H1 (cell line): ENCODE measurements at regions not wholly inside any gene's neighbourhood (a gene's known extent, or its start where the extent isn't known, plus 50 kb on each side); places are given as distances from the start of the nearest gene placed in this dataset.

Source experiments
- CTCF ChIA-PET: fragments of 300-600 bp; sonication (Branson Sonifier 250); formaldehyde crosslinking; loops from one replicate; lab custom pipeline; 2021; ENCODE audit not compliant: partially characterized antibody; lab: Charles Lee
- POLR2A ChIA-PET: fragments of 300-600 bp; sonication (Branson Sonifier 250); formaldehyde crosslinking; loops from one replicate; lab custom pipeline; 2021; ENCODE audit warnings: inconsistent platforms; ENCODE audit not compliant: partially characterized antibody; lab: Charles Lee
- DNase-seq, 2 experiments: peaks; one replicate each; pipeline versions ENCODE4 v3.0.0 to v3.0.0-alpha.2; 2010 to 2022; ENCODE audit warnings: low spot score in 2 of 2, low read depth in 1 of 2, mixed read lengths in 1 of 2
- FAIRE-seq: peaks from 2 replicates; lab custom pipeline; 2011; peaks lifted over from hg19 to GRCh38; lab: Jason Lieb, UNC
- H2AFZ ChIP-seq: 2 replicates; pipeline ENCODE4 v1.8.1; 2012; ENCODE audit warnings: low read length, inconsistent platforms
- H2AK5ac ChIP-seq: 2 replicates; pipeline ENCODE4 v1.6.1; 2013; ENCODE audit warnings: low read depth, low read length
- H2BK120ac ChIP-seq: replicated peaks from 2 replicates; pipeline ENCODE3; 2013; ENCODE audit warnings: low read depth, low read length, inconsistent platforms
- H2BK12ac ChIP-seq: 2 replicates; pipeline ENCODE4 v1.6.1; 2013; ENCODE audit warnings: low read depth, low read length
- H2BK15ac ChIP-seq: 2 replicates; pipeline ENCODE4 v1.6.1; 2013; ENCODE audit warnings: low read length
- H2BK20ac ChIP-seq: 2 replicates; pipeline ENCODE4 v1.6.1; 2013; ENCODE audit warnings: low read length
- H2BK5ac ChIP-seq: 2 replicates; pipeline ENCODE4 v1.6.1; 2013; ENCODE audit warnings: low read depth, low read length
- H3K14ac ChIP-seq: 2 replicates; pipeline ENCODE4 v1.6.1; 2013; ENCODE audit warnings: inconsistent platforms; ENCODE audit not compliant: insufficient read length
- H3K18ac ChIP-seq: 2 replicates; pipeline ENCODE4 v1.6.1; 2013; ENCODE audit warnings: low read length; ENCODE audit errors: extremely low read depth
- H3K23ac ChIP-seq: 2 replicates; pipeline ENCODE4 v1.6.1; 2013; ENCODE audit warnings: inconsistent platforms; ENCODE audit not compliant: insufficient read length
- H3K23me2 ChIP-seq: 2 replicates; pipeline ENCODE4 v1.6.1; 2013; ENCODE audit warnings: low read depth, low read length
- H3K27ac ChIP-seq: 2 replicates; pipeline ENCODE4 v1.6.1; 2011; ENCODE audit warnings: low read depth, low read length, inconsistent platforms
- H3K27me3 ChIP-seq, 4 experiments: replicated peaks in 1 of 4; 1 replicate in 1 of 4; 2 replicates in 3 of 4; pipeline versions ENCODE4 v1.6.1 to v1.8.1; 2011 to 2013; ENCODE audit warnings: low read length in 3 of 4, mild to moderate bottlenecking in 3 of 4, inconsistent platforms in 2 of 4, mixed read lengths in 2 of 4, moderate library complexity in 1 of 4; ENCODE audit not compliant: control insufficient read depth in 3 of 4, insufficient read depth in 3 of 4; ENCODE audit errors: extremely low read depth in 1 of 4
- H3K36me3 ChIP-seq, 4 experiments: 2 replicates each; pipeline versions ENCODE4 v1.6.1 to v1.8.1; 2011 to 2013; ENCODE audit warnings: mild to moderate bottlenecking in 4 of 4, low read length in 3 of 4, moderate library complexity in 2 of 4, control low read depth in 1 of 4, inconsistent platforms in 1 of 4; ENCODE audit not compliant: insufficient read depth in 4 of 4, control insufficient read depth in 2 of 4
- H3K4ac ChIP-seq: replicated peaks from 2 replicates; pipeline ENCODE3; 2013; ENCODE audit warnings: low read length, low read depth, mixed read lengths, inconsistent platforms; ENCODE audit not compliant: insufficient read length
- H3K4me1 ChIP-seq, 4 experiments: replicated peaks in 1 of 4; 1 replicate in 1 of 4; 2 replicates in 3 of 4; pipeline versions ENCODE4 v1.6.1 to v1.8.1; 2011 to 2013; ENCODE audit warnings: low read length in 3 of 4, inconsistent platforms in 2 of 4, mixed read lengths in 1 of 4; ENCODE audit not compliant: insufficient read depth in 4 of 4, control insufficient read depth in 3 of 4
- H3K4me2 ChIP-seq, 2 experiments: 2 replicates each; pipeline versions ENCODE4 v1.6.1 to v1.8.1; 2011 to 2013; ENCODE audit warnings: low read depth in 2 of 2, low read length in 2 of 2, control low read depth in 1 of 2, inconsistent platforms in 1 of 2, mild to moderate bottlenecking in 1 of 2; ENCODE audit not compliant: insufficient read depth in 1 of 2
- H3K4me3 ChIP-seq, 4 experiments: fragments of 200-600, 300-600 bp in 1 of 4; sonication (generic), shearing (Covaris generic), sonication (Bioruptor Twin) in 1 of 4; 2 replicates each; pipeline versions ENCODE4 v1.5.1 to v1.8.1; 2011 to 2016; ENCODE audit warnings: low read length in 4 of 4, low read depth in 3 of 4, control low read depth in 2 of 4, inconsistent platforms in 2 of 4, mild to moderate bottlenecking in 2 of 4, mixed read lengths in 1 of 4, moderate library complexity in 1 of 4; ENCODE audit not compliant: insufficient read depth in 2 of 4; ENCODE audit errors: extremely low read depth in 1 of 4
- H3K56ac ChIP-seq: replicated peaks from 2 replicates; pipeline ENCODE3; 2013; ENCODE audit warnings: low read depth, mild to moderate bottlenecking, mixed read lengths, low read length, inconsistent platforms; ENCODE audit not compliant: insufficient read length
- H3K79me1 ChIP-seq: 2 replicates; pipeline ENCODE4 v1.6.1; 2013; ENCODE audit warnings: low read depth, low read length, control low read depth
- H3K79me2 ChIP-seq, 2 experiments: 2 replicates each; pipeline versions ENCODE4 v1.6.1 to v1.8.1; 2012 to 2013; ENCODE audit warnings: low read length in 2 of 2, mild to moderate bottlenecking in 2 of 2, inconsistent platforms in 1 of 2; ENCODE audit not compliant: insufficient read depth in 2 of 2, control insufficient read depth in 1 of 2
- H3K9ac ChIP-seq, 4 experiments: replicated peaks in 1 of 4; 1 replicate in 1 of 4; 2 replicates in 3 of 4; pipeline versions ENCODE4 v1.6.1 to v1.8.1; 2011 to 2013; ENCODE audit warnings: low read depth in 3 of 4, low read length in 3 of 4, control low read depth in 2 of 4, mild to moderate bottlenecking in 2 of 4, moderate library complexity in 2 of 4, inconsistent platforms in 1 of 4; ENCODE audit errors: extremely low read depth in 1 of 4
- H3K9me3 ChIP-seq, 2 experiments: 2 replicates each; pipeline versions ENCODE4 v1.6.1 to v1.8.1; 2012 to 2013; ENCODE audit warnings: mild to moderate bottlenecking in 2 of 2, moderate library complexity in 2 of 2, control low read depth in 1 of 2, inconsistent platforms in 1 of 2, low read depth in 1 of 2, low read length in 1 of 2, mixed read lengths in 1 of 2; ENCODE audit not compliant: insufficient read depth in 2 of 2
- H4K20me1 ChIP-seq, 2 experiments: replicated peaks in 1 of 2; 2 replicates each; pipeline versions ENCODE3 to v1.8.1; 2011 to 2013; ENCODE audit warnings: inconsistent platforms in 2 of 2, low read length in 2 of 2, mild to moderate bottlenecking in 1 of 2; ENCODE audit not compliant: insufficient read depth in 2 of 2, control insufficient read depth in 1 of 2
- H4K5ac ChIP-seq: 2 replicates; pipeline ENCODE4 v1.6.1; 2013; ENCODE audit warnings: low read length, low read depth, mixed read lengths, inconsistent platforms; ENCODE audit not compliant: insufficient read length
- H4K8ac ChIP-seq: 2 replicates; pipeline ENCODE4 v1.8.0; 2013; ENCODE audit warnings: mild to moderate bottlenecking, moderate library complexity, low read length, inconsistent platforms; ENCODE audit not compliant: insufficient read depth; ENCODE audit errors: extremely low read depth
- H4K91ac ChIP-seq: replicated peaks from 2 replicates; pipeline ENCODE3; 2013; ENCODE audit warnings: low read length, mixed read lengths, inconsistent platforms; ENCODE audit not compliant: insufficient read length
- BACH1 ChIP-seq: IDR thresholded peaks from 2 replicates; pipeline ENCODE4 v1.6.1; 2012; ENCODE audit warnings: low read length, improper control_type of control experiment
- CTBP2 ChIP-seq: IDR thresholded peaks from 2 replicates; pipeline ENCODE4 v1.7.0; 2011; ENCODE audit warnings: borderline replicate concordance, mild to moderate bottlenecking, moderate library complexity, mixed read lengths, low read length; ENCODE audit not compliant: insufficient read depth, insufficient read length
- KDM4A ChIP-seq: IDR thresholded peaks from one replicate; pipeline ENCODE4 v1.7.1; 2012; ENCODE audit warnings: low read depth, mild to moderate bottlenecking, moderate library complexity, low read length, inconsistent platforms; ENCODE audit not compliant: severe bottlenecking
- MAX ChIP-seq: IDR thresholded peaks from 2 replicates; pipeline ENCODE4 v1.6.1; 2012; ENCODE audit warnings: inconsistent platforms
- NRF1 ChIP-seq: IDR thresholded peaks from 2 replicates; pipeline ENCODE4 v1.6.1; 2011; ENCODE audit warnings: mild to moderate bottlenecking, low read depth, low read length, improper control_type of control experiment
- PHF8 ChIP-seq: fragments of 200-600 bp; sonication (generic); conservative IDR thresholded peaks from 2 replicates; pipeline ENCODE4 v1.7.1; 2012; ENCODE audit warnings: low read depth, mild to moderate bottlenecking, inconsistent platforms, low read length, moderate library complexity
- RAD21 ChIP-seq, 2 experiments: IDR thresholded peaks in 1 of 2; conservative IDR thresholded peaks in 1 of 2; 2 replicates each; pipeline ENCODE4 v1.6.1; 2011; ENCODE audit warnings: low read depth in 2 of 2, low read length in 2 of 2, improper control_type of control experiment in 1 of 2, inconsistent platforms in 1 of 2, mild to moderate bottlenecking in 1 of 2, moderate library complexity in 1 of 2
- RNF2 ChIP-seq: fragments of 200-900, 300-1000 bp; sonication (generic); IDR thresholded peaks from 2 replicates; pipeline ENCODE4 v1.7.1; 2016; ENCODE audit warnings: borderline replicate concordance, low read depth, mild to moderate bottlenecking, antibody characterized with exemption, low read length; ENCODE audit not compliant: poor library complexity, severe bottlenecking; ENCODE audit errors: missing control alignments
- SAP30 ChIP-seq: fragments of 300-600 bp; sonication (generic); IDR thresholded peaks from 2 replicates; pipeline ENCODE4 v1.7.1; 2012; ENCODE audit warnings: low read length, moderate library complexity, mild to moderate bottlenecking, inconsistent platforms; ENCODE audit not compliant: insufficient read depth, insufficient replicate concordance
- TCF12 ChIP-seq: IDR thresholded peaks from 2 replicates; pipeline ENCODE4 v1.6.1; 2011; ENCODE audit warnings: low read depth, mild to moderate bottlenecking, low read length
- YY1 ChIP-seq: IDR thresholded peaks from 2 replicates; pipeline ENCODE4 v1.6.1; 2011; ENCODE audit warnings: low read depth, mild to moderate bottlenecking, low read length
- WGBS, 2 experiments: shearing (Covaris generic) in 1 of 2; methylation state at CpG; one replicate each; pipeline versions ENCODE4 v1.1.6 to v1.1.7; 2013 to 2015; ENCODE audit warnings: low lambda C conversion rate in 2 of 2, mixed read lengths in 2 of 2, inconsistent platforms in 1 of 2, low coverage in 1 of 2, missing lambda C conversion rate in 1 of 2; ENCODE audit not compliant: insufficient replicate concordance in 2 of 2, insufficient coverage in 1 of 2, insufficient read length in 1 of 2; ENCODE audit errors: extremely low coverage in 1 of 2, missing lambda C conversion rate in 1 of 2; 5-methylcytosine and 5-hydroxymethylcytosine counted together

GRCh38 chr6:3627956-3628835 is 123.3 kb downstream of the PXDC1 start:
- no peaks in the 10 kb centered on the region for H3K79me2 ChIP-seq
- H4K8ac ChIP-seq, result no peak overlapping the region
- no peak overlapping the region for H3K4me3 ChIP-seq
- H3K56ac ChIP-seq, result no peak overlapping the region
- no peak overlapping the region for H3K23ac ChIP-seq
- ChIA-PET POLR2A (no interaction called here), CTCF (interaction anchor here (1.4 to 1.7 kb wide), 2 partner anchors 11 to 38 kb away, joined by 4 to 5 read pairs; no protein-coding TSS in a partner anchor)
- H3K27me3 ChIP-seq, result peaks cover 0 to 2% (median 0%) of the 10 kb centered on the region in 4 experiments; a peak in 1 of 7 replicates
- H2BK5ac ChIP-seq, result no peak overlapping the region
- no peak overlapping the region for H4K5ac ChIP-seq
- no peak overlapping the region for H2BK15ac ChIP-seq
- no peak overlapping the region for H2BK12ac ChIP-seq
- no peak overlapping the region for H2BK120ac ChIP-seq
- H4K91ac ChIP-seq, result no peak overlapping the region
- no peaks in the 10 kb centered on the region for H3K36me3 ChIP-seq
- H3K18ac ChIP-seq, result no peak overlapping the region
- H3K4me2 ChIP-seq, result no peak overlapping the region
- WGBS, 2 experiments, result 89% methylated on average over 20 of the region's 20 CpGs; no CpG with 5 or more reads in 1 of the 2 experiments
- H2BK20ac ChIP-seq, result no peak overlapping the region
- DNase-seq, result peak in 1 of 2 experiments; percentile 20
- H3K14ac ChIP-seq, result no peak overlapping the region
- peaks cover 2 to 15% (median 10%) of the 10 kb centered on the region in 4 experiments for H3K4me1 ChIP-seq
- no peak for FAIRE-seq
- no peaks in the 10 kb centered on the region for H3K79me1 ChIP-seq
- H3K27ac ChIP-seq, result no peak overlapping the region
- no peaks in the 10 kb centered on the region for H3K23me2 ChIP-seq
- no peak overlapping the region for H3K9ac ChIP-seq
- H2AK5ac ChIP-seq, result no peak overlapping the region
- H3K9me3 ChIP-seq, result no peaks in the 10 kb centered on the region
- no peak overlapping the region for H3K4ac ChIP-seq
- no peaks in the 10 kb centered on the region for H4K20me1 ChIP-seq
- H2AFZ ChIP-seq, result no peak overlapping the region
- TF ChIP-seq TCF12 (no peak), NRF1 (no peak), CTBP2 (no peak), PHF8 (no peak), MAX (no peak), YY1 (no peak), RNF2 (no peak), SAP30 (no peak), RAD21 (IDR thresholded peaks at IDR 0.05 in 1 of 2, conservative IDR thresholded peaks at IDR 0.05 in 1 of 2; ENCODE audit: low read depth in 2 of 2, low read length in 2 of 2) (no peak), KDM4A (no peak), BACH1 (no peak)
